ENCODE measurements at regions not wholly inside any gene's neighbourhood (a gene's known extent, or its start where the extent isn't known, plus 50 kb on each side); places are given as distances from the start of the nearest gene placed in this dataset.
"Not testable (repeated sequence)": the region's sequence is repeated elsewhere in the genome, so short reads cannot be mapped to it uniquely, and the experiment has no call there.

GRCh38 chr14:105878125-105878524 lies 351.7 kb downstream of the TMEM121 start:
- no peak for DNase-seq (ENCODE audit: low spot score)
- TF ChIP-seq CTCF (IDR thresholded peaks at IDR 0.05; ENCODE audit: extremely low read depth, missing control alignments) = no peak

- no peak for DNase-seq (ENCODE audit: low spot score)
- no peak for TF ChIP-seq CTCF (IDR thresholded peaks at IDR 0.05; ENCODE audit: extremely low read depth, missing control alignments)
These were observed 352.2 kb downstream of the TMEM121 start for GRCh38 chr14:105878554-105878953.

GRCh38 chr14:105879503-105879866 lies 353.1 kb downstream of the TMEM121 start:
- no peak for DNase-seq (ENCODE audit: low spot score)
- TF ChIP-seq CTCF (IDR thresholded peaks at IDR 0.05; ENCODE audit: extremely low read depth, missing control alignments) = no peak

GRCh38 chr14:105879867-105880561 lies 353.6 kb downstream of the TMEM121 start:
- no peak for DNase-seq (ENCODE audit: low spot score)

GRCh38 chr14:105880616-105881015 lies 354.2 kb downstream of the TMEM121 start:
- TF ChIP-seq CTCF (IDR thresholded peaks at IDR 0.05; ENCODE audit: extremely low read depth, missing control alignments) = no peak
- DNase-seq (ENCODE audit: low spot score) = no peak

More at GRCh38 chr14:105879867-105880561, 353.6 kb downstream of the TMEM121 start:
- no peak for TF ChIP-seq CTCF (IDR thresholded peaks at IDR 0.05; ENCODE audit: extremely low read depth, missing control alignments)

GRCh38 chr14:105881021-105881930 lies 354.9 kb downstream of the TMEM121 start:
- no peak for TF ChIP-seq CTCF (IDR thresholded peaks at IDR 0.05; ENCODE audit: extremely low read depth, missing control alignments)
- no peak for DNase-seq (ENCODE audit: low spot score)

GRCh38 chr14:105882011-105882410 lies 355.6 kb downstream of the TMEM121 start:
- DNase-seq (ENCODE audit: low spot score) = not testable (repeated sequence)

Data from GM20000 (cell line).